ENCODE measurements at regions not wholly inside any gene's neighbourhood (a gene's known extent, or its start where the extent isn't known, plus 50 kb on each side); places are given as distances from the start of the nearest gene placed in this dataset.

DNA sequence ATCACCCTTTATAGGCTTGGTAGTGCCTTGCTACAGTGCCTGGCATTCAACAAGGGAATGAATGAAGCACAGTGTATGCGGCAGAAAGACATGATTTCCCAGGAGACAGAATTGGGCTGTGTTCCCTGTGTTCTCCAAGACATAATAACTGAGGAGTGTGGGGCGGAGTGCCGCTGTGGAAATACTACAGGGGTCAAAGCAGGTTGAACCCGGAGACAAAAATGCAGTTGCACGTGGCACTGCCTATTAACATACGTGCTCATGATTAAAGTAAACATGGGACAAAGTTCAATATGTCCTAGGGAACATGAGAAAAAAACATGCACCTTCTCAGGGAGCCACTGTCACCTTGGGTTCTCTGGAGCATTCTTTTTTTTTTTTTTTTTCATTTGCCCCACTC, 820.8 kb downstream of the RPA4 start:
- H3K27me3 ChIP-seq: no peaks in the 10 kb centered on the region
- no peaks in the 10 kb centered on the region for H3K36me3 ChIP-seq
- H3K4me3 ChIP-seq: no peak overlapping the region
- 86% methylated on average over 6 of the region's 6 CpGs for WGBS
- no peak for TF ChIP-seq POLR2A (IDR thresholded peaks at IDR 0.05)
- TF ChIP-seq POLR2AphosphoS5 (IDR thresholded peaks at IDR 0.05): no peak
- TF ChIP-seq, protein P1, sequence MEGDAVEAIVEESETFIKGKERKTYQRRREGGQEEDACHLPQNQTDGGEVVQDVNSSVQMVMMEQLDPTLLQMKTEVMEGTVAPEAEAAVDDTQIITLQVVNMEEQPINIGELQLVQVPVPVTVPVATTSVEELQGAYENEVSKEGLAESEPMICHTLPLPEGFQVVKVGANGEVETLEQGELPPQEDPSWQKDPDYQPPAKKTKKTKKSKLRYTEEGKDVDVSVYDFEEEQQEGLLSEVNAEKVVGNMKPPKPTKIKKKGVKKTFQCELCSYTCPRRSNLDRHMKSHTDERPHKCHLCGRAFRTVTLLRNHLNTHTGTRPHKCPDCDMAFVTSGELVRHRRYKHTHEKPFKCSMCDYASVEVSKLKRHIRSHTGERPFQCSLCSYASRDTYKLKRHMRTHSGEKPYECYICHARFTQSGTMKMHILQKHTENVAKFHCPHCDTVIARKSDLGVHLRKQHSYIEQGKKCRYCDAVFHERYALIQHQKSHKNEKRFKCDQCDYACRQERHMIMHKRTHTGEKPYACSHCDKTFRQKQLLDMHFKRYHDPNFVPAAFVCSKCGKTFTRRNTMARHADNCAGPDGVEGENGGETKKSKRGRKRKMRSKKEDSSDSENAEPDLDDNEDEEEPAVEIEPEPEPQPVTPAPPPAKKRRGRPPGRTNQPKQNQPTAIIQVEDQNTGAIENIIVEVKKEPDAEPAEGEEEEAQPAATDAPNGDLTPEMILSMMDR (IDR thresholded peaks at IDR 0.05): no peak
- no peak for TF ChIP-seq EP300 (IDR thresholded peaks at IDR 0.05)
- DNase-seq (ENCODE audit: low spot score in 2 of 2): no peak
- H3K9me3 ChIP-seq: no peaks in the 10 kb centered on the region
- no peak overlapping the region for H3K27ac ChIP-seq
- no peaks in the 10 kb centered on the region for H3K4me1 ChIP-seq

DNA sequence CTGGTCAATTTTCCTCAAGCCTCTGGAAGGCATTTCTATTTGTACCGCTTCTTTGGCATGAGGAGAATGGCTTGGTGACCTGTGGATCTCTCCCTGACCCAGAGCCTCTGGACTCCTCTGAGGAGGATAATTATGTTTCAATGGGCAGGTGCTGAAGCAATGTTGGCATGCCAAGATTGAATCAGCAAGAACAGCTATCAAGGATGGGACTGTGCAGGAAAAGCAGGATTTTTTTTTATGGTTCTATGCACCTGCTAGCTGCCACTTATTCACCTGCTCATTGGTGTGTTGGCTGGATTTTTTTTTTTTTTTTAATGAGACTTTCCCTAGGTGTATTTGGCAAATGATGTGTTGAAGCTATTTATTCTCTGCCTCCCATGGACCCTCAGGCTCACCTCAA, 821.2 kb downstream of the RPA4 start:
- no peak for DNase-seq (ENCODE audit: low spot score in 2 of 2)
- Histone ChIP-seq H3K9me3 (no peaks in the 10 kb centered on the region), H3K36me3 (no peaks in the 10 kb centered on the region), H3K4me1 (no peaks in the 10 kb centered on the region), H3K27ac (no peak overlapping the region), H3K4me3 (no peak overlapping the region), H3K27me3 (no peaks in the 10 kb centered on the region)
- 95% methylated on average over 1 of the region's 1 CpG for WGBS
- TF ChIP-seq POLR2A (IDR thresholded peaks at IDR 0.05): no peak
- no peak for TF ChIP-seq EP300 (IDR thresholded peaks at IDR 0.05)
- TF ChIP-seq, protein P1 (IDR thresholded peaks at IDR 0.05): no peak

DNA sequence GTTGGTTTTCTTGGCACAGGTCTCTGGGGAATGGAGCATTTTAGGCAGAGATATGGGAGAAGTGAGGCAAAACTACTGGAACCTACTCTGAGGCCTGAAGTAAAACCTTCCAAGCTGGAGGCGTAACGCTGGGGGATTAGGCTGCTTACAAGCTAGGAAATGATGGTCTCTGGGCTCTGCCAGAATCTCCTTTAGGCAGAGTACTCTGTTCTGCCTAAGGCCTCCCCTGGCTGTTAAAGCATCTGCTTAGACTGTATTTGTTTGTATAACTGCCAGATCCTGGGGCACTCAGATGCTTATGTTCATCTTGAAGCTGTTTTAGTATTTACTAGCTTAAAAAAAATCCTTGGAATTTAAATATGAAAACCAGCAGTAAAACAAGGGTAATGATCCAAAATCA, 822.2 kb downstream of the RPA4 start:
- Histone ChIP-seq H3K4me3 (no peak overlapping the region), H3K27ac (no peak overlapping the region), H3K36me3 (no peaks in the 10 kb centered on the region), H3K4me1 (no peaks in the 10 kb centered on the region), H3K9me3 (no peaks in the 10 kb centered on the region), H3K27me3 (no peaks in the 10 kb centered on the region)
- no peak for DNase-seq (ENCODE audit: low spot score in 2 of 2)
- 62% methylated on average over 2 of the region's 2 CpGs for WGBS
- no peak for TF ChIP-seq POLR2A (IDR thresholded peaks at IDR 0.05)
- TF ChIP-seq, protein P1 (IDR thresholded peaks at IDR 0.05): no peak
- no peak for TF ChIP-seq EP300 (IDR thresholded peaks at IDR 0.05)
- TF ChIP-seq POLR2AphosphoS5 (IDR thresholded peaks at IDR 0.05): no peak

DNA sequence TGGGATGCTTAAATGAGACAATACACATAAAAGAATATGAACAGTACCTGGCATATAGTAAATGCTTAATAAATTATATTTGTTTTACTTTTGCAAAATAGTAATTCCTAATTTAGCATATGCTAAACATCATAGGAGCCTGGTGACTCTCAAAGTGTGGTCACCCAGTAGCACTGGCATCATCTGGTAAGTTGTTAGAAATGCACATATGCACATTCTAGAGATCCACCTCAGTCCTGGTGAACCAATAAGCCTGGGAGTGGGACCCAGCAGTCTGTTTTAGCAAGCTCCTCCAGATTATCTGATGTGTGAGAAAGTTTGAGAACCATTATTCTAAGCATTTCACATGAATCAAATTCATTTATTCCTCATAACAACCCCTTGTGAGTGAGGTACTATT, 830.4 kb downstream of the RPA4 start:
- Histone ChIP-seq H3K36me3 (no peaks in the 10 kb centered on the region), H3K27me3 (no peaks in the 10 kb centered on the region), H3K27ac (no peak overlapping the region), H3K4me1 (no peaks in the 10 kb centered on the region), H3K9me3 (no peaks in the 10 kb centered on the region), H3K4me3 (no peak overlapping the region)
- DNase-seq (ENCODE audit: low spot score in 2 of 2): no peak
- TF ChIP-seq POLR2A (IDR thresholded peaks at IDR 0.05) (no peak), EP300 (IDR thresholded peaks at IDR 0.05) (no peak), POLR2AphosphoS5 (IDR thresholded peaks at IDR 0.05) (no peak)
- TF ChIP-seq, protein P1 (IDR thresholded peaks at IDR 0.05): no peak

DNA sequence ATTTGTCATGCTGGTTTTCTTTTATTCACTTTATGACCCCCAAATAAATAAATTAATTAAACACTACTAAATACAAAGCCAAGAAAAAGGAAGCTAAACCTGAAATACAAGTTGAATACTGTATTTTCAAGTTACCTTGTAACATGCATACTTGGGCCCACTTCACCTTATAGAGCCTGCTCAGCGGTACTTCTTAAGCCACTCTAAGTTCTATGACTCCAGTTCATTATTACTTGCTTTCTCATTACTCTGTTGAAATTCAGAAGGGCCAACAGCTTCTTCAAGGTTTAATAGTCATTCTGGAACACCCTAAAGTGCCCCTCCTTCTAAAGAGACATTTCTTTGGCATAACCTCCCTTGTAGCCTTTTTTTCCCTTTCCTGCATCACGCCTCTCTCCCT, 844.5 kb downstream of the RPA4 start:
- H3K9me3 ChIP-seq: no peaks in the 10 kb centered on the region
- WGBS: 79% methylated on average over 2 of the region's 2 CpGs
- H3K4me3 ChIP-seq: no peak overlapping the region
- no peaks in the 10 kb centered on the region for H3K27me3 ChIP-seq
- H3K36me3 ChIP-seq: no peaks in the 10 kb centered on the region
- TF ChIP-seq POLR2A (IDR thresholded peaks at IDR 0.05): no peak
- no peak for TF ChIP-seq POLR2AphosphoS5 (IDR thresholded peaks at IDR 0.05)
- TF ChIP-seq, protein P1 (IDR thresholded peaks at IDR 0.05): no peak
- no peak for TF ChIP-seq EP300 (IDR thresholded peaks at IDR 0.05)
- DNase-seq (ENCODE audit: low spot score in 2 of 2): no peak
- H3K27ac ChIP-seq: no peak overlapping the region
- no peaks in the 10 kb centered on the region for H3K4me1 ChIP-seq

All from suprapubic skin (tissue), 4 donors.